Natural killer cell (primary cell): ENCODE measurements at regions not wholly inside any gene's neighbourhood (a gene's known extent, or its start where the extent isn't known, plus 50 kb on each side); places are given as distances from the start of the nearest gene placed in this dataset.
"Not testable (repeated sequence)": the region's sequence is repeated elsewhere in the genome, so short reads cannot be mapped to it uniquely, and the experiment has no call there.

ENCODE experiments used
- ATAC-seq, 3 donors: fragments of 150-1000 bp in 2 of 3; fragments of 200-7000 bp in 1 of 3; cut with Tn5 transposase; 1 replicate in 1 of 3; 2 replicates in 2 of 3; pipeline ENCODE4 v1.10.0; 2021; ENCODE audit warnings: mild to moderate bottlenecking in 2 of 3, moderate library complexity in 2 of 3
- DNase-seq, 2 donors: peaks; one replicate each; pipeline versions ENCODE4 v3.0.0 to v3.0.0-alpha.2; 2013 to 2021; ENCODE audit warnings: mixed read lengths in 1 of 2
- H3K27ac ChIP-seq: one replicate; pipeline ENCODE4 v1.5.1; 2013; ENCODE audit warnings: mild to moderate bottlenecking, low read length
- H3K27me3 ChIP-seq: one replicate; pipeline ENCODE4 v1.6.1; 2013; ENCODE audit warnings: low read length; ENCODE audit not compliant: control insufficient read depth, insufficient read depth
- H3K36me3 ChIP-seq: one replicate; pipeline ENCODE4 v1.6.1; 2013; ENCODE audit warnings: low read length; ENCODE audit not compliant: control insufficient read depth, insufficient read depth
- H3K4me1 ChIP-seq: one replicate; pipeline ENCODE4 v1.6.1; 2013; ENCODE audit warnings: low read length; ENCODE audit not compliant: control insufficient read depth, insufficient read depth
- H3K4me3 ChIP-seq: one replicate; pipeline ENCODE4 v1.5.1; 2013; ENCODE audit warnings: low read length
- H3K9me3 ChIP-seq: one replicate; pipeline ENCODE4 v1.6.1; 2013; ENCODE audit warnings: low read length; ENCODE audit not compliant: control insufficient read depth, insufficient read depth
- H3K27ac Mint-ChIP-seq, 2 donors: one replicate each; pipeline ENCODE4 v1.8.0; 2022; ENCODE audit warnings: mild to moderate bottlenecking in 2 of 2, mixed read lengths in 2 of 2, moderate library complexity in 1 of 2
- H3K27me3 Mint-ChIP-seq, 2 donors: one replicate each; pipeline ENCODE4 v1.8.0; 2022; ENCODE audit warnings: low read depth in 2 of 2, mixed read lengths in 2 of 2
- H3K36me3 Mint-ChIP-seq: one replicate; pipeline ENCODE4 v1.8.0; 2022; ENCODE audit warnings: mixed read lengths
- H3K4me1 Mint-ChIP-seq, 2 donors: one replicate each; pipeline ENCODE4 v1.8.0; 2022; ENCODE audit warnings: mixed read lengths in 2 of 2
- H3K4me3 Mint-ChIP-seq: one replicate; pipeline ENCODE4 v1.8.0; 2022; ENCODE audit warnings: mild to moderate bottlenecking, moderate library complexity, mixed read lengths
- H3K9me3 Mint-ChIP-seq, 2 donors: one replicate each; pipeline ENCODE4 v1.8.0; 2022; ENCODE audit warnings: mixed read lengths in 2 of 2
- WGBS: methylation state at CpG from one replicate; pipeline ENCODE4 v1.1.7; 2013; ENCODE audit warnings: missing lambda C conversion rate; ENCODE audit not compliant: insufficient coverage; 5-methylcytosine and 5-hydroxymethylcytosine counted together
- intact Hi-C: fragments of 100-400 bp; cut with micrococcal nuclease; formaldehyde crosslinking; loops from one replicate; pipeline ENCODE4 v1.14.2; 2022

- H3K4me3 ChIP-seq, H3K27ac Mint-ChIP-seq, H3K4me1 ChIP-seq, intact Hi-C loops, H3K27me3 ChIP-seq, DNase-seq, H3K36me3 Mint-ChIP-seq, H3K4me1 Mint-ChIP-seq, ATAC-seq, H3K4me3 Mint-ChIP-seq, H3K9me3 Mint-ChIP-seq, H3K27ac ChIP-seq, H3K27me3 Mint-ChIP-seq, H3K36me3 ChIP-seq, H3K9me3 ChIP-seq: not testable (repeated sequence)
- 95% methylated on average over 3 of the region's 5 CpGs for WGBS
Observed at GRCh38 chr16:21368973-21369942, 91.2 kb upstream of the CRYM start.

GRCh38 chr16:21367733-21368421, 89.8 kb upstream of the CRYM start:
- H3K36me3 ChIP-seq, H3K4me3 Mint-ChIP-seq, ATAC-seq, DNase-seq, intact Hi-C loops, H3K36me3 Mint-ChIP-seq, H3K4me3 ChIP-seq, H3K4me1 Mint-ChIP-seq, H3K27me3 Mint-ChIP-seq, H3K9me3 ChIP-seq, H3K27ac Mint-ChIP-seq, H3K4me1 ChIP-seq, H3K9me3 Mint-ChIP-seq, H3K27me3 ChIP-seq: not testable (repeated sequence)
- WGBS, result 56% methylated on average over 4 of the region's 9 CpGs
- peak overlapping the region; percentile 29 for H3K27ac ChIP-seq

GRCh38 chr16:21366998-21367397, 88.9 kb upstream of the CRYM start:
- H3K4me3 ChIP-seq, H3K4me3 Mint-ChIP-seq, H3K9me3 Mint-ChIP-seq, H3K27me3 ChIP-seq, H3K9me3 ChIP-seq, H3K4me1 Mint-ChIP-seq, intact Hi-C loops, H3K4me1 ChIP-seq, ATAC-seq, H3K36me3 ChIP-seq, H3K27ac ChIP-seq, DNase-seq, H3K36me3 Mint-ChIP-seq, H3K27me3 Mint-ChIP-seq, H3K27ac Mint-ChIP-seq: not testable (repeated sequence)
- WGBS, result no CpG with 5 or more reads among the region's 2 CpGs

- H3K4me1 Mint-ChIP-seq, H3K4me1 ChIP-seq, H3K27me3 Mint-ChIP-seq: not testable (repeated sequence)
Observed at GRCh38 chr16:21365541-21365940, 87.5 kb upstream of the CRYM start.

GRCh38 chr16:21363550-21364223, 85.6 kb upstream of the CRYM start:
- ATAC-seq, H3K27ac Mint-ChIP-seq, H3K9me3 ChIP-seq, H3K4me1 Mint-ChIP-seq, H3K9me3 Mint-ChIP-seq, H3K27me3 Mint-ChIP-seq, H3K36me3 ChIP-seq, H3K27ac ChIP-seq, intact Hi-C loops, H3K4me3 ChIP-seq, H3K36me3 Mint-ChIP-seq, H3K27me3 ChIP-seq, H3K4me3 Mint-ChIP-seq, DNase-seq: not testable (repeated sequence)
- 90% methylated on average over 7 of the region's 10 CpGs for WGBS
- peaks cover 20% of the 10 kb centered on the region for H3K4me1 ChIP-seq

More at GRCh38 chr16:21365541-21365940, 87.5 kb upstream of the CRYM start:
- H3K9me3 ChIP-seq, H3K27ac Mint-ChIP-seq, H3K9me3 Mint-ChIP-seq, H3K27ac ChIP-seq, intact Hi-C loops, DNase-seq, H3K36me3 Mint-ChIP-seq, ATAC-seq, H3K4me3 ChIP-seq, H3K4me3 Mint-ChIP-seq, H3K36me3 ChIP-seq, H3K27me3 ChIP-seq: not testable (repeated sequence)
- whole genome bisulfite sequencing, result 50% methylated on average over 1 of the region's 4 CpGs

- ATAC-seq, H3K27ac ChIP-seq, H3K27me3 Mint-ChIP-seq, H3K27ac Mint-ChIP-seq, H3K36me3 Mint-ChIP-seq, H3K4me1 Mint-ChIP-seq, DNase-seq, H3K4me3 ChIP-seq, H3K9me3 Mint-ChIP-seq, H3K4me3 Mint-ChIP-seq, intact Hi-C loops, H3K9me3 ChIP-seq, H3K27me3 ChIP-seq, H3K36me3 ChIP-seq: not testable (repeated sequence)
- peaks cover 20% of the 10 kb centered on the region for H3K4me1 ChIP-seq
- WGBS, result 90% methylated on average over 2 of the region's 9 CpGs
Observed at GRCh38 chr16:21361612-21362227, 83.6 kb upstream of the CRYM start.

- DNase-seq, H3K4me1 Mint-ChIP-seq, intact Hi-C loops, H3K27ac Mint-ChIP-seq, H3K4me3 ChIP-seq, H3K36me3 Mint-ChIP-seq, H3K9me3 ChIP-seq, H3K36me3 ChIP-seq, H3K27me3 Mint-ChIP-seq, ATAC-seq, H3K27me3 ChIP-seq, H3K4me3 Mint-ChIP-seq, H3K9me3 Mint-ChIP-seq: not testable (repeated sequence)
- no CpG with 5 or more reads among the region's 3 CpGs for WGBS
- peak overlapping the region; percentile 60 for H3K27ac ChIP-seq
- H3K4me1 ChIP-seq, result peaks cover 22% of the 10 kb centered on the region
Observed at GRCh38 chr16:21361045-21361444, 83.0 kb upstream of the CRYM start.
